ENCODE measurements at regions not wholly inside any gene's neighbourhood (a gene's known extent, or its start where the extent isn't known, plus 50 kb on each side); places are given as distances from the start of the nearest gene placed in this dataset.

- no peak overlapping the region for H3K4me3 ChIP-seq
- no peak for DNase-seq (ENCODE audit: low spot score)
- no peaks in the 10 kb centered on the region for H3K27me3 ChIP-seq (replicated peaks; ENCODE audit: insufficient read depth)
- H3K27ac ChIP-seq, result no peak overlapping the region
- ATAC-seq (ENCODE audit: insufficient number of reproducible peaks, low FRiP score, low read depth), result no peak
- no peaks in the 10 kb centered on the region for H3K9me3 ChIP-seq
- H3K4me1 ChIP-seq (ENCODE audit: control insufficient read depth in 1 of 2, low read depth in 2 of 2), result peaks cover 0 to 13% of the 10 kb centered on the region in 2 donors
- TF ChIP-seq, protein P1, sequence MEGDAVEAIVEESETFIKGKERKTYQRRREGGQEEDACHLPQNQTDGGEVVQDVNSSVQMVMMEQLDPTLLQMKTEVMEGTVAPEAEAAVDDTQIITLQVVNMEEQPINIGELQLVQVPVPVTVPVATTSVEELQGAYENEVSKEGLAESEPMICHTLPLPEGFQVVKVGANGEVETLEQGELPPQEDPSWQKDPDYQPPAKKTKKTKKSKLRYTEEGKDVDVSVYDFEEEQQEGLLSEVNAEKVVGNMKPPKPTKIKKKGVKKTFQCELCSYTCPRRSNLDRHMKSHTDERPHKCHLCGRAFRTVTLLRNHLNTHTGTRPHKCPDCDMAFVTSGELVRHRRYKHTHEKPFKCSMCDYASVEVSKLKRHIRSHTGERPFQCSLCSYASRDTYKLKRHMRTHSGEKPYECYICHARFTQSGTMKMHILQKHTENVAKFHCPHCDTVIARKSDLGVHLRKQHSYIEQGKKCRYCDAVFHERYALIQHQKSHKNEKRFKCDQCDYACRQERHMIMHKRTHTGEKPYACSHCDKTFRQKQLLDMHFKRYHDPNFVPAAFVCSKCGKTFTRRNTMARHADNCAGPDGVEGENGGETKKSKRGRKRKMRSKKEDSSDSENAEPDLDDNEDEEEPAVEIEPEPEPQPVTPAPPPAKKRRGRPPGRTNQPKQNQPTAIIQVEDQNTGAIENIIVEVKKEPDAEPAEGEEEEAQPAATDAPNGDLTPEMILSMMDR (IDR thresholded peaks at IDR 0.05), result no peak
- H3K36me3 ChIP-seq, result no peaks in the 10 kb centered on the region
Observed at GRCh38 chr11:128375961-128376360, 211.4 kb downstream of the ETS1 start.

DNA sequence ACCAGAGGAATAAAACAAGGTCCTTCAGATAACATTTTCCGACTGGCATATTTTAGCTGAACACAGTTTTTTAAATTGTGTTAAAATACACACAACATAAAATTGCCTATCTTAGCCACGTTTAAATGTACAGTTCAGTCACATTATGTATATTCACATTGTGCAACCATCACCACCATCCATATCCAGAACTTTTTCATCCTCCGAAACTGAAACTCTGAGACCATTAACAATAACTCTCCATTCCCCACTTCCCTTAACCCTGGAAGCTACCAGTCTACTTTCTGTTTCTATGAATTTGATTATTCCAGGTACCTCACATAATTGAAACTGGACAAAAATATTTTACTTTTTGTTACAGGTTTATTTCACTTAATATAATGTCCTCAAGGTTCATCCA lies 213.3 kb downstream of the ETS1 start:
- no peaks in the 10 kb centered on the region for H3K9me3 ChIP-seq
- TF ChIP-seq, protein P1 (IDR thresholded peaks at IDR 0.05), result no peak
- H3K27ac ChIP-seq, result no peak overlapping the region
- peaks cover 0 to 13% of the 10 kb centered on the region in 2 donors for H3K4me1 ChIP-seq (ENCODE audit: control insufficient read depth in 1 of 2, low read depth in 2 of 2)
- ATAC-seq (ENCODE audit: insufficient number of reproducible peaks, low FRiP score, low read depth), result no peak
- DNase-seq (ENCODE audit: low spot score), result no peak
- no peaks in the 10 kb centered on the region for H3K36me3 ChIP-seq
- H3K27me3 ChIP-seq (replicated peaks; ENCODE audit: insufficient read depth), result no peaks in the 10 kb centered on the region
- no peak overlapping the region for H3K4me3 ChIP-seq

GRCh38 chr11:128372977-128373376 lies 214.4 kb downstream of the ETS1 start:
- no peaks in the 10 kb centered on the region for H3K36me3 ChIP-seq
- TF ChIP-seq, protein P1 (IDR thresholded peaks at IDR 0.05), result no peak
- no peak for DNase-seq (ENCODE audit: low spot score)
- H3K27me3 ChIP-seq (replicated peaks; ENCODE audit: insufficient read depth), result no peaks in the 10 kb centered on the region
- H3K27ac ChIP-seq, result no peak overlapping the region
- no peak for ATAC-seq (ENCODE audit: insufficient number of reproducible peaks, low FRiP score, low read depth)
- H3K9me3 ChIP-seq, result no peaks in the 10 kb centered on the region
- peaks cover 0 to 13% of the 10 kb centered on the region in 2 donors for H3K4me1 ChIP-seq (ENCODE audit: control insufficient read depth in 1 of 2, low read depth in 2 of 2)
- H3K4me3 ChIP-seq, result no peak overlapping the region

- H3K4me1 ChIP-seq (ENCODE audit: control insufficient read depth in 1 of 2, low read depth in 2 of 2), result peaks cover 0 to 5% of the 10 kb centered on the region in 2 donors
- no peaks in the 10 kb centered on the region for H3K36me3 ChIP-seq
- no peak overlapping the region for H3K27ac ChIP-seq
- H3K27me3 ChIP-seq (replicated peaks; ENCODE audit: insufficient read depth), result no peaks in the 10 kb centered on the region
- no peak for DNase-seq (ENCODE audit: low spot score)
- ATAC-seq (ENCODE audit: insufficient number of reproducible peaks, low FRiP score, low read depth), result no peak
- H3K9me3 ChIP-seq, result no peaks in the 10 kb centered on the region
- TF ChIP-seq, protein P1 (IDR thresholded peaks at IDR 0.05), result no peak
- no peak overlapping the region for H3K4me3 ChIP-seq
Observed at GRCh38 chr11:128367573-128367972, 219.8 kb downstream of the ETS1 start.

DNA sequence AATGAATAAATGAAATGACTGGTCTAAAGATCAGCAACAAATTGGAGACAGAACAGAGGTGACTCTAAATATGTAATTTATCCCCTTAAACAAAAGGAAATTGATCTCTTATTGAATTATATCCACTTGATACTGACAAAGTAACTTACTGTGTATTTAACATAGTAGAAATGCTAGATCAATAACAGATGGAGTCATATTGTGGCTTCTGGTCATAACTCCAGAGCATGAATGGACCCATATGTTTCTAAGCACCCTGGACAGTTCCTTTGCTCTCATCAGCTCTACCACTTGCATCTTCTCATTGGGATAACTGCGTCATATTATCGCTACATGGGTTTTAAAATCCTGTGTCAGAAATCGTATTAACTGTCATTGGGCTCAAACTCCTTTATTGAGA lies 222.3 kb downstream of the ETS1 start:
- Histone ChIP-seq H3K36me3 (no peaks in the 10 kb centered on the region), H3K9me3 (no peaks in the 10 kb centered on the region), H3K27ac (no peak overlapping the region), H3K4me1 (ENCODE audit: control insufficient read depth in 1 of 2, low read depth in 2 of 2) (peaks cover 0 to 13% of the 10 kb centered on the region in 2 donors), H3K4me3 (no peak overlapping the region), H3K27me3 (replicated peaks; ENCODE audit: insufficient read depth) (no peaks in the 10 kb centered on the region)
- TF ChIP-seq, protein P1 (IDR thresholded peaks at IDR 0.05), result no peak
- DNase-seq (ENCODE audit: low spot score) (no peak), ATAC-seq (ENCODE audit: insufficient number of reproducible peaks, low FRiP score, low read depth) (no peak)
